Endodermal cell (in vitro differentiated cells): ENCODE measurements at regions not wholly inside any gene's neighbourhood (a gene's known extent, or its start where the extent isn't known, plus 50 kb on each side); places are given as distances from the start of the nearest gene placed in this dataset.

Source experiments
- DNase-seq: peaks from one replicate; pipeline ENCODE4 v3.0.0-alpha.2; 2017
- H3K27ac ChIP-seq: 2 replicates; pipeline ENCODE4 v1.5.1; 2013; ENCODE audit warnings: mild to moderate bottlenecking, low read depth, low read length, moderate library complexity
- H3K27me3 ChIP-seq: 2 replicates; pipeline ENCODE4 v1.6.1; 2013; ENCODE audit warnings: mild to moderate bottlenecking, low read length, moderate library complexity; ENCODE audit not compliant: insufficient read depth, control insufficient read depth, poor library complexity, severe bottlenecking
- H3K36me3 ChIP-seq: 2 replicates; pipeline ENCODE4 v1.7.0; 2013; ENCODE audit warnings: mild to moderate bottlenecking, low read length, moderate library complexity; ENCODE audit not compliant: control insufficient read depth, insufficient read depth
- H3K4me1 ChIP-seq: one replicate; pipeline ENCODE4 v1.7.0; 2013; ENCODE audit warnings: low read length; ENCODE audit not compliant: control insufficient read depth, insufficient read depth
- H3K4me3 ChIP-seq: 2 replicates; pipeline ENCODE4 v1.5.1; 2013; ENCODE audit warnings: mild to moderate bottlenecking, low read length, moderate library complexity
- H3K9ac ChIP-seq: 2 replicates; pipeline ENCODE4 v1.6.1; 2013; ENCODE audit warnings: mild to moderate bottlenecking, low read length, moderate library complexity; ENCODE audit not compliant: poor library complexity, severe bottlenecking; ENCODE audit errors: extremely low read depth
- H3K9me3 ChIP-seq: 2 replicates; pipeline ENCODE4 v1.6.1; 2013; ENCODE audit warnings: mild to moderate bottlenecking, low read length, moderate library complexity; ENCODE audit not compliant: control insufficient read depth
- H3K27ac Mint-ChIP-seq: 2 replicates; pipeline ENCODE4 v1.8.0; 2020; ENCODE audit warnings: mixed read lengths
- H3K27me3 Mint-ChIP-seq: 2 replicates; pipeline ENCODE4 v1.8.0; 2021; ENCODE audit warnings: mild to moderate bottlenecking, mixed read lengths; ENCODE audit not compliant: insufficient read depth
- H3K36me3 Mint-ChIP-seq: 2 replicates; pipeline ENCODE4 v1.8.0; 2020; ENCODE audit warnings: low read depth, mixed read lengths
- H3K4me1 Mint-ChIP-seq: 2 replicates; pipeline ENCODE4 v1.8.0; 2020; ENCODE audit warnings: mixed read lengths
- H3K4me3 Mint-ChIP-seq: 2 replicates; pipeline ENCODE4 v1.8.0; 2020; ENCODE audit warnings: mild to moderate bottlenecking, moderate library complexity, mixed read lengths
- H3K9me3 Mint-ChIP-seq: 2 replicates; pipeline ENCODE4 v1.8.0; 2020; ENCODE audit warnings: mild to moderate bottlenecking, mixed read lengths
- CTCF ChIP-seq: fragments of 200-600 bp; sonication (generic); conservative IDR thresholded peaks from 2 replicates; pipeline ENCODE4 v1.5.0; 2021; ENCODE audit warnings: antibody characterized with exemption, mild to moderate bottlenecking
- WGBS, 2 experiments: methylation state at CpG; one replicate each; pipeline versions ENCODE4 v1.1.5 to v1.1.7; 2013; ENCODE audit warnings: missing lambda C conversion rate in 2 of 2, mixed read lengths in 1 of 2; ENCODE audit not compliant: insufficient coverage in 1 of 2, insufficient read length in 1 of 2; 5-methylcytosine and 5-hydroxymethylcytosine counted together

- no peaks in the 10 kb centered on the region for H3K36me3 ChIP-seq
- no peaks in the 10 kb centered on the region for H3K27me3 ChIP-seq
- Mint-ChIP-seq H3K27ac (no peak overlapping the region), H3K4me3 (no peak overlapping the region), H3K36me3 (no peaks in the 10 kb centered on the region), H3K27me3 (no peaks in the 10 kb centered on the region), H3K4me1 (peaks cover 26% of the 10 kb centered on the region), H3K9me3 (no peaks in the 10 kb centered on the region)
- no peak overlapping the region for H3K27ac ChIP-seq
- 95 to 98% methylated on average over 4 of the region's 6 CpGs for WGBS, 2 experiments
- no peak for DNase-seq
- no peak overlapping the region for H3K4me3 ChIP-seq
- H3K4me1 ChIP-seq: peaks cover 3% of the 10 kb centered on the region
- H3K9ac ChIP-seq: no peak overlapping the region
- H3K9me3 ChIP-seq: no peaks in the 10 kb centered on the region
- no peak for TF ChIP-seq CTCF
Measured at GRCh38 chr12:5251786-5252185, 180.1 kb upstream of the NTF3 start.

- no peaks in the 10 kb centered on the region for H3K36me3 ChIP-seq
- H3K27ac Mint-ChIP-seq: no peak overlapping the region
- peaks cover 12% of the 10 kb centered on the region for H3K4me1 Mint-ChIP-seq
- H3K9me3 ChIP-seq: no peaks in the 10 kb centered on the region
- no peak for TF ChIP-seq CTCF
- H3K27me3 ChIP-seq: no peaks in the 10 kb centered on the region
- H3K4me1 ChIP-seq: no peaks in the 10 kb centered on the region
- no peak overlapping the region for H3K4me3 Mint-ChIP-seq
- 40 to 100% methylated on average over 1 to 4 of the region's 4 CpGs for WGBS, 2 experiments
- DNase-seq: no peak
- no peak overlapping the region for H3K4me3 ChIP-seq
- no peak overlapping the region for H3K27ac ChIP-seq
- no peak overlapping the region for H3K9ac ChIP-seq
- H3K9me3 Mint-ChIP-seq: no peaks in the 10 kb centered on the region
- no peaks in the 10 kb centered on the region for H3K27me3 Mint-ChIP-seq
- H3K36me3 Mint-ChIP-seq: no peaks in the 10 kb centered on the region
Measured at GRCh38 chr12:5254703-5255102, 177.2 kb upstream of the NTF3 start.

- no peak overlapping the region for H3K27ac Mint-ChIP-seq
- 93 to 98% methylated on average over 2 of the region's 2 CpGs for WGBS, 2 experiments
- H3K27me3 Mint-ChIP-seq: no peaks in the 10 kb centered on the region
- Histone ChIP-seq H3K4me3 (no peak overlapping the region), H3K36me3 (no peaks in the 10 kb centered on the region), H3K9ac (no peak overlapping the region), H3K9me3 (no peaks in the 10 kb centered on the region), H3K27ac (no peak overlapping the region), H3K27me3 (no peaks in the 10 kb centered on the region), H3K4me1 (no peaks in the 10 kb centered on the region)
- H3K36me3 Mint-ChIP-seq: no peaks in the 10 kb centered on the region
- TF ChIP-seq CTCF: no peak
- peaks cover 12% of the 10 kb centered on the region for H3K4me1 Mint-ChIP-seq
- H3K9me3 Mint-ChIP-seq: no peaks in the 10 kb centered on the region
- DNase-seq: no peak
- H3K4me3 Mint-ChIP-seq: no peak overlapping the region
Measured at GRCh38 chr12:5257763-5258495, 174.0 kb upstream of the NTF3 start.
